T-helper 2 cell (primary cell): ENCODE measurements at regions not wholly inside any gene's neighbourhood (a gene's known extent, or its start where the extent isn't known, plus 50 kb on each side); places are given as distances from the start of the nearest gene placed in this dataset.

Experiments
- DNase-seq, 5 experiments: peaks; one replicate each; pipeline versions ENCODE4 v3.0.0 to v3.0.0-alpha.2; 2012 to 2022

GRCh38 chr5:124459984-124460383 is 286.5 kb downstream of the ZNF608 start:
- DNase-seq, result no peak

- DNase-seq, result no peak
Measured at GRCh38 chr5:124457901-124458300, 288.5 kb downstream of the ZNF608 start.

GRCh38 chr5:124457101-124457500 is 289.3 kb downstream of the ZNF608 start:
- no peak for DNase-seq

- DNase-seq, result no peak
Measured at GRCh38 chr5:124456249-124456648, 290.2 kb downstream of the ZNF608 start.

GRCh38 chr5:124454081-124454480 is 292.4 kb downstream of the ZNF608 start:
- DNase-seq, result no peak

- DNase-seq, result peak in 1 of 5 experiments; percentile 24
Measured at GRCh38 chr5:124453221-124454051, 293.0 kb downstream of the ZNF608 start.

GRCh38 chr5:124452412-124452811 is 294.0 kb downstream of the ZNF608 start:
- no peak for DNase-seq

GRCh38 chr5:124451721-124452383 is 294.6 kb downstream of the ZNF608 start:
- no peak for DNase-seq

GRCh38 chr5:124446120-124446519 is 300.3 kb downstream of the ZNF608 start:
- no peak for DNase-seq

- no peak for DNase-seq
Measured at GRCh38 chr5:124445070-124445619, 301.3 kb downstream of the ZNF608 start.

- DNase-seq, result peak in 1 of 5 experiments; percentile 61
Measured at GRCh38 chr5:124444147-124444775, 302.2 kb downstream of the ZNF608 start.

GRCh38 chr5:124440471-124440870 is 306.0 kb downstream of the ZNF608 start:
- DNase-seq, result no peak

GRCh38 chr5:124439609-124440008 is 306.8 kb downstream of the ZNF608 start:
- DNase-seq, result no peak

GRCh38 chr5:124438903-124439281 is 307.5 kb downstream of the ZNF608 start:
- DNase-seq, result no peak

GRCh38 chr5:124438026-124438902 is 308.2 kb downstream of the ZNF608 start:
- DNase-seq, result no peak

GRCh38 chr5:124436294-124436693 is 310.1 kb downstream of the ZNF608 start:
- no peak for DNase-seq

GRCh38 chr5:124433170-124433569 is 313.3 kb downstream of the ZNF608 start:
- DNase-seq, result no peak

- DNase-seq, result no peak
Measured at GRCh38 chr5:124421584-124421983, 324.9 kb downstream of the ZNF608 start.

- DNase-seq, result no peak
Measured at GRCh38 chr5:124420952-124421351, 325.5 kb downstream of the ZNF608 start.

- no peak for DNase-seq
Measured at GRCh38 chr5:124419531-124419930, 326.9 kb downstream of the ZNF608 start.

- DNase-seq, result no peak
Measured at GRCh38 chr5:124418390-124418789, 328.0 kb downstream of the ZNF608 start.

GRCh38 chr5:124417196-124417595 is 329.2 kb downstream of the ZNF608 start:
- no peak for DNase-seq
